CD4-positive, alpha-beta T cell treated with Interleukin-17A for 4 hours (primary cell): ENCODE measurements at regions not wholly inside any gene's neighbourhood (a gene's known extent, or its start where the extent isn't known, plus 50 kb on each side); places are given as distances from the start of the nearest gene placed in this dataset.
"Not testable (repeated sequence)": the region's sequence is repeated elsewhere in the genome, so short reads cannot be mapped to it uniquely, and the experiment has no call there.

Experiments
- DNase-seq: peaks from one replicate; pipeline ENCODE4 v3.0.0-alpha.2; 2020; ENCODE audit warnings: mixed read lengths

- DNase-seq: not testable (repeated sequence)
Observed at GRCh38 chr5:34329611-34330108, 286.6 kb upstream of the C1QTNF3 start.

- not testable (repeated sequence) for DNase-seq
Observed at GRCh38 chr5:34331928-34332454, 289.0 kb upstream of the C1QTNF3 start.

- not testable (repeated sequence) for DNase-seq
Observed at GRCh38 chr5:34339408-34340001, 296.5 kb upstream of the C1QTNF3 start.

GRCh38 chr5:34354440-34354839 is 301.7 kb upstream of the RAI14 start:
- not testable (repeated sequence) for DNase-seq

- DNase-seq: not testable (repeated sequence)
Observed at GRCh38 chr5:34371417-34371816, 284.7 kb upstream of the RAI14 start.

GRCh38 chr5:34371817-34372216 is 284.3 kb upstream of the RAI14 start:
- not testable (repeated sequence) for DNase-seq

- not testable (repeated sequence) for DNase-seq
Observed at GRCh38 chr5:34372739-34373138, 283.4 kb upstream of the RAI14 start.

- DNase-seq: not testable (repeated sequence)
Observed at GRCh38 chr5:34377651-34378050, 278.5 kb upstream of the RAI14 start.

- not testable (repeated sequence) for DNase-seq
Observed at GRCh38 chr5:34378498-34378897, 277.6 kb upstream of the RAI14 start.

- DNase-seq: not testable (repeated sequence)
Observed at GRCh38 chr5:34388754-34389153, 267.4 kb upstream of the RAI14 start.

- no peak for DNase-seq
Observed at GRCh38 chr5:34409373-34409772, 246.8 kb upstream of the RAI14 start.

- DNase-seq: no peak
Observed at GRCh38 chr5:34410411-34411139, 245.6 kb upstream of the RAI14 start.

GRCh38 chr5:34411470-34412346 is 244.4 kb upstream of the RAI14 start:
- no peak for DNase-seq

- no peak for DNase-seq
Observed at GRCh38 chr5:34412736-34413135, 243.4 kb upstream of the RAI14 start.

GRCh38 chr5:34415559-34416198 is 240.4 kb upstream of the RAI14 start:
- DNase-seq: no peak

- DNase-seq: no peak
Observed at GRCh38 chr5:34416501-34417008, 239.6 kb upstream of the RAI14 start.

- not testable (repeated sequence) for DNase-seq
Observed at GRCh38 chr5:34420191-34420590, 235.9 kb upstream of the RAI14 start.

GRCh38 chr5:34436761-34437501 is 219.2 kb upstream of the RAI14 start:
- no peak for DNase-seq

- DNase-seq: no peak
Observed at GRCh38 chr5:34439601-34440000, 216.5 kb upstream of the RAI14 start.

- not testable (repeated sequence) for DNase-seq
Observed at GRCh38 chr5:34441767-34442166, 214.4 kb upstream of the RAI14 start.

GRCh38 chr5:34447424-34447823 is 208.7 kb upstream of the RAI14 start:
- DNase-seq: no peak

GRCh38 chr5:34449639-34450038 is 206.5 kb upstream of the RAI14 start:
- no peak for DNase-seq
